BE2C (cell line): ENCODE measurements at regions not wholly inside any gene's neighbourhood (a gene's known extent, or its start where the extent isn't known, plus 50 kb on each side); places are given as distances from the start of the nearest gene placed in this dataset.

Source experiments
- DNase-seq: peaks from one replicate; pipeline ENCODE4 v3.0.0-alpha.2; 2020
- H3K27me3 ChIP-seq: fragments of 250-450 bp; sonication (Bioruptor Pico); 2 replicates; pipeline ENCODE4 v1.5.1; 2020; ENCODE audit warnings: mild to moderate bottlenecking
- H3K36me3 ChIP-seq: fragments of 250-450 bp; sonication (Bioruptor Pico); 2 replicates; pipeline ENCODE4 v1.5.1; 2020; ENCODE audit warnings: mild to moderate bottlenecking
- H3K4me1 ChIP-seq: fragments of 250-450 bp; sonication (Bioruptor Pico); 2 replicates; pipeline ENCODE4 v1.5.1; 2020
- H3K4me3 ChIP-seq: 2 replicates; pipeline ENCODE4 v1.5.1; 2011; ENCODE audit warnings: low read depth, low read length
- H3K9me3 ChIP-seq: fragments of 250-450 bp; sonication (Bioruptor Pico); 2 replicates; pipeline ENCODE4 v1.5.1; 2020
- TF ChIP-seq, protein P1 (sequence below): IDR thresholded peaks from 2 replicates; pipeline ENCODE4 v1.5.1; 2012; ENCODE audit warnings: mild to moderate bottlenecking, low read depth, low read length

DNA sequence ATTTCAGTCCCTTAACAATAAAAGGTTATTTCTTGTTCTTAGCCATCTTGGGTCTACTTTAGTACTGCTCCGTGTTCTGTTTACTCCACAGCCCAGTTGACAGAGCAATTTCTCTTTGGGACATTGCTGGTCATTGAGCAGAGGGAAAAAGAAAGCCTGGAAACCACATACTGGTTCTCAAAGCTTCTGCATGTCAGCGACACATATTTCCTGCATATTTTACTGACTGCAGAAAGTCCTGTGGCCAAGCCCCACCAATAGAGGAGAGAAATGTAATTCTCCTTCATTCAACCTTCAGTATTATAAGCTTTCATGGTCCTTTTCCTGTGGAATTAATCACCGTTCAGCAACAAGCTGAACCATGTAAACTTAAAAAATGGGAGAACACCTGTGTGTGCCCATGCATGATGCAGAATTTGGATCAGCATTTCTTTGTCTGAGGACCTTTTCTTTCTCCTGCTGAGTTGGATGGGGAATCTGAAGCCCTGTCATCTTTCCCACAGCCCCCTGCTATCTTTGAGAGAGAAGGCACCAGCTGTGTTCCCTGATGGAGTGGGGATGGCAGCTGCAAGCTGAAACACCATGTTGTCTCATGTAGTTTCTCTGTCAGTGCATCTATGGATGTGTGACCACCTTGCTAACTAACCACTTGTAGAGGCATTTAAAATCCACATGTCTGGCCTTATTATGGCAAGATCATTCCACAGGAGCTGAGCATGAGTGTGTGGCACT is 431.6 kb downstream of the MEIS1 start:
- DNase-seq, result no peak
- no peaks in the 10 kb centered on the region for H3K9me3 ChIP-seq
- no peak overlapping the region for H3K4me3 ChIP-seq
- no peaks in the 10 kb centered on the region for H3K27me3 ChIP-seq
- H3K36me3 ChIP-seq, result no peaks in the 10 kb centered on the region
- no peaks in the 10 kb centered on the region for H3K4me1 ChIP-seq
- TF ChIP-seq, protein P1, sequence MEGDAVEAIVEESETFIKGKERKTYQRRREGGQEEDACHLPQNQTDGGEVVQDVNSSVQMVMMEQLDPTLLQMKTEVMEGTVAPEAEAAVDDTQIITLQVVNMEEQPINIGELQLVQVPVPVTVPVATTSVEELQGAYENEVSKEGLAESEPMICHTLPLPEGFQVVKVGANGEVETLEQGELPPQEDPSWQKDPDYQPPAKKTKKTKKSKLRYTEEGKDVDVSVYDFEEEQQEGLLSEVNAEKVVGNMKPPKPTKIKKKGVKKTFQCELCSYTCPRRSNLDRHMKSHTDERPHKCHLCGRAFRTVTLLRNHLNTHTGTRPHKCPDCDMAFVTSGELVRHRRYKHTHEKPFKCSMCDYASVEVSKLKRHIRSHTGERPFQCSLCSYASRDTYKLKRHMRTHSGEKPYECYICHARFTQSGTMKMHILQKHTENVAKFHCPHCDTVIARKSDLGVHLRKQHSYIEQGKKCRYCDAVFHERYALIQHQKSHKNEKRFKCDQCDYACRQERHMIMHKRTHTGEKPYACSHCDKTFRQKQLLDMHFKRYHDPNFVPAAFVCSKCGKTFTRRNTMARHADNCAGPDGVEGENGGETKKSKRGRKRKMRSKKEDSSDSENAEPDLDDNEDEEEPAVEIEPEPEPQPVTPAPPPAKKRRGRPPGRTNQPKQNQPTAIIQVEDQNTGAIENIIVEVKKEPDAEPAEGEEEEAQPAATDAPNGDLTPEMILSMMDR, result no peak

DNA sequence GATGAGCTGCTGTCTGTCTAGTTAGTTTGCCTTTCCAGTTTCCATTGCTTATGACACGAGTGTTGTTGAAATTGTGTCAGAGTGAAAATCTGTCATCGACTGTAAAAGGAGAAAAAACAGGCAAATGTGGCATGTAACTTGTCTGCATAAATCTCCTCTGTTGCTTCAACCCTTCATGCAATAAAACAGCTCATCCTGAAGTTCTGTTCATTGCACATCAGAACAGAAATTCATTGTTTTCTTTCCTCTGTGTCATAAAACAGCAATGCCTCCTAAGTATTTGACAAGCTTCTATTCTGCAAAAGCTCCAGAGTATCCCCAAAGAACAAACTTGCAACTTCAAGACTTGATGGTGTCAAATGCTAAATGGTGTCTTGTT is 432.1 kb downstream of the MEIS1 start:
- Histone ChIP-seq H3K27me3 (no peaks in the 10 kb centered on the region), H3K4me1 (no peaks in the 10 kb centered on the region), H3K4me3 (no peak overlapping the region), H3K36me3 (no peaks in the 10 kb centered on the region), H3K9me3 (no peaks in the 10 kb centered on the region)
- TF ChIP-seq, protein P1, result no peak
- DNase-seq, result no peak

DNA sequence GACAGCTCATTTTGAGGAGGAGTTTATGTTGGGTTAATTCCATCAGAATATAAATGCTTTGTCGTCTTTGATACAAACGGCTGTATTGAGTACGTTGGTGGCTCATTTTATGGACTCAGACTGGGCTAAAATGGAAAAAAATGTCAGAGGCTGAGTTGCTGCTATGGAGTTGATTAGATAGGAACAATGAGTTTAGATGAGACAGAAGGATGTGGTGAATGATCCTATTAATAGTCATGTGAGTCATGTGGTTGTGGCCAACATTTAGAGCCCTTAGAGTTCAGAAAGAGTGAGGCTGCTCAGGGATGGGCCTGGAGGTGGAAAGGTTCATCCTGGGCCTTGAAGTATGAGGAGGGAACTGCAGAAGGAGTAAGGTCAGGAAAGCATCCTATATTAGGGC is 434.2 kb downstream of the MEIS1 start:
- no peak for DNase-seq
- Histone ChIP-seq H3K4me1 (no peaks in the 10 kb centered on the region), H3K27me3 (no peaks in the 10 kb centered on the region), H3K36me3 (no peaks in the 10 kb centered on the region), H3K9me3 (no peaks in the 10 kb centered on the region), H3K4me3 (no peak overlapping the region)
- TF ChIP-seq, protein P1, result no peak

DNA sequence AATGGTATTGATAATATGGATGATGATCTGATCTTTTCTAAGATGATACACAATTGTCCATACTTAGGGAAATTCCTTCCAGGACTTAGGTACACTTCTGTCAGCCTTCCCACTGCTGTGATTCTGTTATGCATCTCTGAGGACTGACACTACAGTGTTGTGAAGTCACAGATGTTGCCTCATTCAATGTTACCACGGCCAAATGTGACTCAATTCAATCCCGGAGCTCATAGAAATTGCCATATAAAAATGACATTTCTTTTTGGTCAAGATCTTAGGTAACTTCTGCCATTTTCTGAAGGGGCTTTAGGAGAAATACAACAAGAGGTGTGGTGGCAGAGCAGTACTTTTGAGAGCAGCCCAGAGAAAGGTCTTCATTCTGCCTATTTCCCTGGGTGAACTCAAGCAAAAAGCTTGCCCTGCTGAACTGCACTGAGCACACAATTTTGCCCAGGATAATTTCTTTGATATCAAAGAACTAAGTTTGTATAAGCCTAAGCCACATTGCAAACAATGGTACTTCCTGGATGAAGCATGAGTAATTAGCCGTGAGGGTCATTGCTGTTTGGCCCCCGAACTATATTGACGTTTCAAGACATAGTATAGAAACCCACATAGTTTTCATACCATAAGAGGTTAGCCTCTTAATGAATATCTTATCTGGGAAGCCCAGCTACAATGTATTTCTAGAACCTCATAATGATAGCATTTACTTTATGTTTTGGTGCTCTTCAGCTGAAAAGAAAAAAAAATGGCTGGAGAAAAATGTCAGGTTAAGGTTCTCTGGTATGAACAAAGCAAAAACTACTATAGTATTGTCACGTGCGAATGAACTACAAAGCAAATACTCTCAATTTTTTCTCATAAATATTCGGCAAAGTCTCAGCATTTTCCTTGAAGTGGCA is 437.4 kb downstream of the MEIS1 start:
- Histone ChIP-seq H3K4me3 (no peak overlapping the region), H3K4me1 (no peaks in the 10 kb centered on the region), H3K36me3 (no peaks in the 10 kb centered on the region), H3K9me3 (no peaks in the 10 kb centered on the region), H3K27me3 (no peaks in the 10 kb centered on the region)
- DNase-seq, result no peak
- TF ChIP-seq, protein P1, result no peak

DNA sequence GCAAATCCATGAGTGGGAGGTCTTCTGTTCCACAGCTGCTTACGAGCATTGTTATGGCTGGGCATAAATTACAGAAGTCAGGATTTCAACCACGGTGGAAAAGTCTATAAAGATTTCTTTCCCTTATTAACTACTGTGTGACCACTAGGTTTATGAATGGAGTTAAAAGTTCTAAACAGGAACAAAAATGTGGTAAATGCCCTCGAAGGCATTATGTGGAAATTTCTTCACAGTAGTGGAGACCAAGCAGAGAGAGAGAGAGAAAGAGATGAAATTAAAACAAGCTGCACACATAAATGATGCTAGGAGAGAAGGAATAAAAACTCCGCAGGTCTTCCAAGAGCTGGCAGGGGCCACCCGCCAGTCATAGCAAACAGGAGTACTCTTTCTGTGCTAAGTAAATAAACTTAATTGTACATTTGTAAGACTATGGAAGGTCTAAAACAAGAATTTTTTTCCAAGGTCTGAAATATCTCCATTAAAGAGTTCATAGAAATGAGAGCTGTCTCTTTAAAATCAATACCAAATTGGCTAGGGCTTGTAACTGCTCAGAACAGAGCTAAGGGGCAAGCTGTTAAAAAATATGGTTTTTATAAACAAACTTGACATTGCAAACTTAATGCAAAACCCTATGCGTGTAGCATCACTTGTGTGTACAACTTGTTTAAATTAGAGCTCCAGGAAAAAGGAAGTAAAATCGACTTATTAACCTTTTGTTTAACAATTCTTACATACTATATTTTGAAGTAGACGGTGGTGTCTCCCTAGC is 438.2 kb downstream of the MEIS1 start:
- no peaks in the 10 kb centered on the region for H3K9me3 ChIP-seq
- TF ChIP-seq, protein P1, result no peak
- no peak for DNase-seq
- H3K4me3 ChIP-seq, result no peak overlapping the region
- no peaks in the 10 kb centered on the region for H3K4me1 ChIP-seq
- H3K36me3 ChIP-seq, result no peaks in the 10 kb centered on the region
- no peaks in the 10 kb centered on the region for H3K27me3 ChIP-seq
